ENCODE measurements at regions not wholly inside any gene's neighbourhood (a gene's known extent, or its start where the extent isn't known, plus 50 kb on each side); places are given as distances from the start of the nearest gene placed in this dataset.

- no peak for TF ChIP-seq CTCF (IDR thresholded peaks at IDR 0.05; ENCODE audit: low read depth, low read length)
- no peak overlapping the region for H3K4me3 ChIP-seq (replicated peaks in 1 of 2; ENCODE audit: low read depth in 2 of 2, low read length in 2 of 2)
- peak; percentile 0 for DNase-seq (ENCODE audit: low read depth in 2 of 2)
Observed at GRCh38 chr7:125605241-125605640, 675.6 kb upstream of the POT1 start.

- no peak overlapping the region for H3K4me3 ChIP-seq (replicated peaks in 1 of 2; ENCODE audit: low read depth in 2 of 2, low read length in 2 of 2)
- DNase-seq (ENCODE audit: low read depth in 2 of 2): no peak
- no peak for TF ChIP-seq CTCF (IDR thresholded peaks at IDR 0.05; ENCODE audit: low read depth, low read length)
Observed at GRCh38 chr7:125602441-125602840, 672.8 kb upstream of the POT1 start.

- no peak for DNase-seq (ENCODE audit: low read depth in 2 of 2)
- no peak for TF ChIP-seq CTCF (IDR thresholded peaks at IDR 0.05; ENCODE audit: low read depth, low read length)
Observed at GRCh38 chr7:125599387-125599786, 669.8 kb upstream of the POT1 start.

GRCh38 chr7:125592331-125592730 lies 662.7 kb upstream of the POT1 start:
- no peak for DNase-seq (ENCODE audit: low read depth in 2 of 2)
- no peak for TF ChIP-seq CTCF (IDR thresholded peaks at IDR 0.05; ENCODE audit: low read depth, low read length)
- H3K4me3 ChIP-seq (replicated peaks in 1 of 2; ENCODE audit: low read depth in 2 of 2, low read length in 2 of 2): no peak overlapping the region

More at GRCh38 chr7:125599387-125599786, 669.8 kb upstream of the POT1 start:
- H3K4me3 ChIP-seq (replicated peaks in 1 of 2; ENCODE audit: low read depth in 2 of 2, low read length in 2 of 2): no peak overlapping the region

DNA sequence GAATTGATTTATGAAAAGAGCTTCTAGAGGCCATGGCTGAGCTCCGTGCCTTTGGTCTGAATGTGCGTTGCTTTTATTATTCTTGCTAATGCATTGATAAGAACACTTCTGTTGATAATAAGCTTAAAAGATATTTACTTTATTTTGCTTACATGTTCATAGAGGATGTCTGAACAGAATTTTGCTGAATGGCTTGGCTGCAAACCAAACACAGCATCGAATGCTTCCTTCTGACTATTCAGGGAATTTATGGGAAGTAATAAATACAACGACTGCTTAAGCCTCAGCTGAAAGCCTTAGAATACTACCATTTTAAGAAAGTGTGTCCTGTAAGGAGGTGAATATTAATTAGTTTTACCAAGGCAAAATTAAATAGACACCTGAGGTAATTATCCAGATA lies 643.5 kb upstream of the POT1 start:
- no peak for TF ChIP-seq CTCF (IDR thresholded peaks at IDR 0.05; ENCODE audit: low read depth, low read length)
- no peak for DNase-seq (ENCODE audit: low read depth in 2 of 2)
- no peak overlapping the region for H3K4me3 ChIP-seq (replicated peaks in 1 of 2; ENCODE audit: low read depth in 2 of 2, low read length in 2 of 2)

GRCh38 chr7:125572414-125572813 lies 642.8 kb upstream of the POT1 start:
- no peak for DNase-seq (ENCODE audit: low read depth in 2 of 2)
- TF ChIP-seq CTCF (IDR thresholded peaks at IDR 0.05; ENCODE audit: low read depth, low read length): no peak
- H3K4me3 ChIP-seq (replicated peaks in 1 of 2; ENCODE audit: low read depth in 2 of 2, low read length in 2 of 2): no peak overlapping the region

GRCh38 chr7:125568799-125569198 lies 639.2 kb upstream of the POT1 start:
- DNase-seq (ENCODE audit: low read depth in 2 of 2): no peak
- no peak overlapping the region for H3K4me3 ChIP-seq (replicated peaks in 1 of 2; ENCODE audit: low read depth in 2 of 2, low read length in 2 of 2)
- no peak for TF ChIP-seq CTCF (IDR thresholded peaks at IDR 0.05; ENCODE audit: low read depth, low read length)

Data from cardiac fibroblast (primary cell).